ENCODE measurements at regions not wholly inside any gene's neighbourhood (a gene's known extent, or its start where the extent isn't known, plus 50 kb on each side); places are given as distances from the start of the nearest gene placed in this dataset.
"Not testable (repeated sequence)": the region's sequence is repeated elsewhere in the genome, so short reads cannot be mapped to it uniquely, and the experiment has no call there.

GRCh38 chr4:72666910-72667309 is 97.9 kb upstream of the ADAMTS3 start:
- no peak for DNase-seq

GRCh38 chr4:72665171-72665968 is 96.3 kb upstream of the ADAMTS3 start:
- DNase-seq = no peak

- DNase-seq = no peak
These were observed 94.8 kb upstream of the ADAMTS3 start for GRCh38 chr4:72663828-72664227.

GRCh38 chr4:72661830-72662229 is 92.8 kb upstream of the ADAMTS3 start:
- no peak for DNase-seq

- DNase-seq = no peak
These were observed 72.6 kb upstream of the ADAMTS3 start for GRCh38 chr4:72641611-72642010.

GRCh38 chr4:72636866-72637265 is 67.8 kb upstream of the ADAMTS3 start:
- not testable (repeated sequence) for DNase-seq

- DNase-seq = not testable (repeated sequence)
These were observed 66.9 kb upstream of the ADAMTS3 start for GRCh38 chr4:72635931-72636330.

GRCh38 chr4:72632253-72632652 is 63.2 kb upstream of the ADAMTS3 start:
- not testable (repeated sequence) for DNase-seq

- DNase-seq = no peak
These were observed 62.3 kb upstream of the ADAMTS3 start for GRCh38 chr4:72631296-72631695.

GRCh38 chr4:72629540-72629939 is 60.5 kb upstream of the ADAMTS3 start:
- DNase-seq = no peak

GRCh38 chr4:72627723-72628122 is 58.7 kb upstream of the ADAMTS3 start:
- no peak for DNase-seq
